ENCODE measurements at regions not wholly inside any gene's neighbourhood (a gene's known extent, or its start where the extent isn't known, plus 50 kb on each side); places are given as distances from the start of the nearest gene placed in this dataset.

DNA sequence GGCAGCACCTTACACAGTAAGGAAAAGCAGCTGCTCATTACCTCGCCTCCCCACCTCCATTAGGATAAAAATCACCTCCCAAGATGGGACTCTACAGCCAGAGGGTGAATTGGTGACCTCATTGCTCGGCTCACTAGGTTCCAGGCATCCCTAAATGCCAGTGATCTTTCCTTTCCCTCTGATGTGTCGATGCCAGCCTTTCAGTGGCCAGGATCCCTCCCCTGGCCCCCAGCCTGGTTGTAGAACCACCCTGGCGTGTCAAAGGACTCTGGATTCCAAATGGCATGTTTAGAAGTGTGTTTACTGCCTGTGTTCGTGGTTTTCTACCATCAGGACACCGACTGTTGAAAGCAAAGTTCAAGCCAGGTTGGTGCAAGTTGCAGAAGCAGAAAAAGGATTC, 72.1 kb upstream of the LYRM9 start:
- H3K27ac Mint-ChIP-seq: no peak overlapping the region
- Histone ChIP-seq H2AFZ (replicated peaks) (no peak overlapping the region), H3K4me1 (no peaks in the 10 kb centered on the region), H4K20me1 (ENCODE audit: low read depth) (no peaks in the 10 kb centered on the region), H3K27me3 (no peaks in the 10 kb centered on the region), H3K4me3 (no peak overlapping the region), H3K9me3 (ENCODE audit: low read depth) (no peaks in the 10 kb centered on the region), H3F3A (ENCODE audit: low read depth) (no peaks in the 10 kb centered on the region), H3K9ac (no peak overlapping the region), H3K27ac (no peak overlapping the region), H3K79me2 (ENCODE audit: low read depth) (no peaks in the 10 kb centered on the region), H3K36me3 (no peaks in the 10 kb centered on the region), H3K4me2 (no peak overlapping the region)
- H3K4me3 Mint-ChIP-seq: no peak overlapping the region
- DNase-seq (ENCODE audit: low spot score): no peak
- H3K36me3 Mint-ChIP-seq: no peaks in the 10 kb centered on the region
- no peaks in the 10 kb centered on the region for H3K9me3 Mint-ChIP-seq
- H3K4me1 Mint-ChIP-seq: peaks cover 2% of the 10 kb centered on the region
- peaks cover 2% of the 10 kb centered on the region for H3K27me3 Mint-ChIP-seq (ENCODE audit: insufficient read depth, low read depth)
- TF ChIP-seq EZH2phosphoT487 (IDR thresholded peaks at IDR 0.05): no peak
- TF ChIP-seq, protein P1, sequence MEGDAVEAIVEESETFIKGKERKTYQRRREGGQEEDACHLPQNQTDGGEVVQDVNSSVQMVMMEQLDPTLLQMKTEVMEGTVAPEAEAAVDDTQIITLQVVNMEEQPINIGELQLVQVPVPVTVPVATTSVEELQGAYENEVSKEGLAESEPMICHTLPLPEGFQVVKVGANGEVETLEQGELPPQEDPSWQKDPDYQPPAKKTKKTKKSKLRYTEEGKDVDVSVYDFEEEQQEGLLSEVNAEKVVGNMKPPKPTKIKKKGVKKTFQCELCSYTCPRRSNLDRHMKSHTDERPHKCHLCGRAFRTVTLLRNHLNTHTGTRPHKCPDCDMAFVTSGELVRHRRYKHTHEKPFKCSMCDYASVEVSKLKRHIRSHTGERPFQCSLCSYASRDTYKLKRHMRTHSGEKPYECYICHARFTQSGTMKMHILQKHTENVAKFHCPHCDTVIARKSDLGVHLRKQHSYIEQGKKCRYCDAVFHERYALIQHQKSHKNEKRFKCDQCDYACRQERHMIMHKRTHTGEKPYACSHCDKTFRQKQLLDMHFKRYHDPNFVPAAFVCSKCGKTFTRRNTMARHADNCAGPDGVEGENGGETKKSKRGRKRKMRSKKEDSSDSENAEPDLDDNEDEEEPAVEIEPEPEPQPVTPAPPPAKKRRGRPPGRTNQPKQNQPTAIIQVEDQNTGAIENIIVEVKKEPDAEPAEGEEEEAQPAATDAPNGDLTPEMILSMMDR (IDR thresholded peaks at IDR 0.05): no peak
- no peak for TF ChIP-seq EZH2 (IDR thresholded peaks at IDR 0.05)

GRCh38 chr17:27968206-27968732, 74.2 kb upstream of the NLK start:
- Mint-ChIP-seq H3K4me3 (no peak overlapping the region), H3K4me1 (peaks cover 2% of the 10 kb centered on the region), H3K27me3 (ENCODE audit: insufficient read depth, low read depth) (peaks cover 3% of the 10 kb centered on the region), H3K9me3 (no peaks in the 10 kb centered on the region), H3K27ac (no peak overlapping the region), H3K36me3 (no peaks in the 10 kb centered on the region)
- no peak overlapping the region for H3K4me3 ChIP-seq
- no peaks in the 10 kb centered on the region for H4K20me1 ChIP-seq (ENCODE audit: low read depth)
- H3K36me3 ChIP-seq: no peaks in the 10 kb centered on the region
- H3K9me3 ChIP-seq (ENCODE audit: low read depth): no peaks in the 10 kb centered on the region
- no peak overlapping the region for H3K9ac ChIP-seq
- H3K4me2 ChIP-seq: no peak overlapping the region
- no peaks in the 10 kb centered on the region for H3K27me3 ChIP-seq
- no peaks in the 10 kb centered on the region for H3K4me1 ChIP-seq
- H3F3A ChIP-seq (ENCODE audit: low read depth): no peaks in the 10 kb centered on the region
- TF ChIP-seq, protein P1 (IDR thresholded peaks at IDR 0.05): no peak
- TF ChIP-seq EZH2phosphoT487 (IDR thresholded peaks at IDR 0.05) (no peak), EZH2 (IDR thresholded peaks at IDR 0.05) (no peak)
- H2AFZ ChIP-seq (replicated peaks): no peak overlapping the region
- DNase-seq (ENCODE audit: low spot score): no peak
- H3K27ac ChIP-seq: no peak overlapping the region
- H3K79me2 ChIP-seq (ENCODE audit: low read depth): no peaks in the 10 kb centered on the region

DNA sequence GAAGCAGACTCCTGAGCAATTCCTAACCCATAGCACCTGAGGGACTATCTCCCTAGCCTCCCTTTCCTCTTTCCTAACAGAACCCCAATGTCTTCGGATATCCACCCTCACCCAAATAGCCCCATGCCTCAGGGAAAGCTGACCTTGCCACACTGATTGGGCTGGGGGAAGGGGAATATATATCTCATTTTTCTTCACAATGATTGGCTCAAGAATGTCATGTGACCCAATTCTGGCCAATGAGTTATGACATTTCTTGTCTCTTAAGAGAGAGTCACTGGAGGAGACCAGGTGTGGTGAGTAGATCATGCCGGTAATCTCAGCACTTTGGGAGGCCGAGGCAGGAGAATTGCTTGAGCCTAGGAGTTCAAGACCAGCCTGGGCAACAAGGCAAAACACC, 71.9 kb upstream of the NLK start:
- H3K27me3 Mint-ChIP-seq (ENCODE audit: insufficient read depth, low read depth): peaks cover 4% of the 10 kb centered on the region
- Histone ChIP-seq H3K4me3 (no peak overlapping the region), H3K27me3 (no peaks in the 10 kb centered on the region), H3F3A (ENCODE audit: low read depth) (no peaks in the 10 kb centered on the region), H3K9ac (no peak overlapping the region), H3K4me2 (no peak overlapping the region), H2AFZ (replicated peaks) (no peak overlapping the region), H3K36me3 (no peaks in the 10 kb centered on the region), H3K4me1 (no peaks in the 10 kb centered on the region), H3K27ac (no peak overlapping the region), H3K79me2 (ENCODE audit: low read depth) (no peaks in the 10 kb centered on the region), H4K20me1 (ENCODE audit: low read depth) (no peaks in the 10 kb centered on the region), H3K9me3 (ENCODE audit: low read depth) (no peaks in the 10 kb centered on the region)
- DNase-seq (ENCODE audit: low spot score): no peak
- no peaks in the 10 kb centered on the region for H3K4me1 Mint-ChIP-seq
- no peak for TF ChIP-seq EZH2phosphoT487 (IDR thresholded peaks at IDR 0.05)
- no peak for TF ChIP-seq EZH2 (IDR thresholded peaks at IDR 0.05)
- TF ChIP-seq, protein P1 (IDR thresholded peaks at IDR 0.05): no peak
- no peaks in the 10 kb centered on the region for H3K36me3 Mint-ChIP-seq
- H3K4me3 Mint-ChIP-seq: no peak overlapping the region
- H3K27ac Mint-ChIP-seq: no peak overlapping the region
- H3K9me3 Mint-ChIP-seq: no peaks in the 10 kb centered on the region
